H9 (cell line): ENCODE measurements at regions not wholly inside any gene's neighbourhood (a gene's known extent, or its start where the extent isn't known, plus 50 kb on each side); places are given as distances from the start of the nearest gene placed in this dataset.

Experiments
- DNase-seq: peaks from one replicate; pipeline ENCODE4 v3.0.0-alpha.2; 2017
- H2AFZ ChIP-seq: one replicate; pipeline ENCODE4 v1.6.1; 2013; ENCODE audit warnings: mild to moderate bottlenecking, low read length, control low read depth, moderate library complexity
- H2AK5ac ChIP-seq: 2 replicates; pipeline ENCODE4 v1.6.1; 2013; ENCODE audit warnings: low read length, control low read depth, mixed read lengths; ENCODE audit not compliant: insufficient read length
- H2BK120ac ChIP-seq: one replicate; pipeline ENCODE4 v1.6.1; 2013; ENCODE audit warnings: low read depth, mild to moderate bottlenecking, low read length, control low read depth, inconsistent platforms; ENCODE audit not compliant: poor library complexity, severe bottlenecking
- H2BK12ac ChIP-seq: 2 replicates; pipeline ENCODE4 v1.6.1; 2013; ENCODE audit warnings: low read length, control low read depth, mixed read lengths, low read depth; ENCODE audit not compliant: insufficient read length
- H2BK15ac ChIP-seq: 2 replicates; pipeline ENCODE4 v1.6.1; 2013; ENCODE audit warnings: low read depth, low read length, control low read depth
- H2BK20ac ChIP-seq: one replicate; pipeline ENCODE4 v1.6.1; 2013; ENCODE audit warnings: low read depth, mild to moderate bottlenecking, low read length, control low read depth, inconsistent platforms; ENCODE audit not compliant: poor library complexity, severe bottlenecking
- H2BK5ac ChIP-seq: 2 replicates; pipeline ENCODE4 v1.6.1; 2013; ENCODE audit warnings: low read length, control low read depth, mixed read lengths; ENCODE audit not compliant: insufficient read length
- H3K14ac ChIP-seq: 2 replicates; pipeline ENCODE4 v1.6.1; 2013; ENCODE audit warnings: low read length, control low read depth; ENCODE audit not compliant: insufficient read depth
- H3K18ac ChIP-seq: 2 replicates; pipeline ENCODE4 v1.6.1; 2013; ENCODE audit warnings: low read depth, mild to moderate bottlenecking, mixed read lengths, low read length, control low read depth; ENCODE audit not compliant: insufficient read length
- H3K23ac ChIP-seq: 2 replicates; pipeline ENCODE4 v1.6.1; 2013; ENCODE audit warnings: low read length, control low read depth, mixed read lengths, low read depth; ENCODE audit not compliant: insufficient read length
- H3K23me2 ChIP-seq: 2 replicates; pipeline ENCODE4 v1.6.1; 2013; ENCODE audit warnings: low read depth, mild to moderate bottlenecking, mixed read lengths, low read length, control low read depth; ENCODE audit not compliant: insufficient read length, poor library complexity, severe bottlenecking
- H3K27ac ChIP-seq: 2 replicates; pipeline ENCODE4 v1.5.1; 2013; ENCODE audit warnings: low read length, control low read depth, mixed read lengths, low read depth; ENCODE audit not compliant: insufficient read length
- H3K27me3 ChIP-seq: 2 replicates; pipeline ENCODE4 v1.6.1; 2013; ENCODE audit warnings: low read length, control low read depth, inconsistent platforms; ENCODE audit not compliant: insufficient read depth
- H3K4ac ChIP-seq: 2 replicates; pipeline ENCODE4 v1.6.1; 2013; ENCODE audit warnings: low read depth, mild to moderate bottlenecking, control low read depth, inconsistent platforms, low read length, moderate library complexity
- H3K4me1 ChIP-seq: 2 replicates; pipeline ENCODE4 v1.6.1; 2013; ENCODE audit warnings: low read length, control low read depth, inconsistent platforms; ENCODE audit not compliant: insufficient read depth
- H3K4me2 ChIP-seq: 2 replicates; pipeline ENCODE4 v1.6.1; 2013; ENCODE audit warnings: low read length, control low read depth, mixed read lengths; ENCODE audit not compliant: insufficient read length, insufficient read depth
- H3K56ac ChIP-seq: 2 replicates; pipeline ENCODE4 v1.6.1; 2013; ENCODE audit warnings: low read depth, mild to moderate bottlenecking, mixed read lengths, low read length, control low read depth; ENCODE audit not compliant: insufficient read length
- H3K79me1 ChIP-seq: 2 replicates; pipeline ENCODE4 v1.6.1; 2013; ENCODE audit warnings: low read depth, mild to moderate bottlenecking, moderate library complexity, low read length, control low read depth, inconsistent platforms; ENCODE audit not compliant: insufficient read depth, poor library complexity, severe bottlenecking
- H3K79me2 ChIP-seq: 2 replicates; pipeline ENCODE4 v1.6.1; 2013; ENCODE audit warnings: low read length, control low read depth, inconsistent platforms; ENCODE audit not compliant: insufficient read depth
- H3K9ac ChIP-seq: 2 replicates; pipeline ENCODE4 v1.6.1; 2013; ENCODE audit warnings: low read length, control low read depth, mixed read lengths; ENCODE audit not compliant: insufficient read length; ENCODE audit errors: extremely low read depth
- H3K9me3 ChIP-seq: one replicate; pipeline ENCODE4 v1.6.1; 2013; ENCODE audit warnings: low read depth, low read length, inconsistent platforms; ENCODE audit not compliant: control insufficient read depth
- H3T11ph ChIP-seq: one replicate; pipeline ENCODE4 v1.6.1; 2013; ENCODE audit warnings: mild to moderate bottlenecking, low read length, control low read depth, inconsistent platforms
- H4K20me1 ChIP-seq: one replicate; pipeline ENCODE4 v1.6.1; 2013; ENCODE audit not compliant: control insufficient read depth, insufficient read length, insufficient read depth
- H4K5ac ChIP-seq: 2 replicates; pipeline ENCODE4 v1.6.1; 2013; ENCODE audit warnings: low read depth, mild to moderate bottlenecking, mixed read lengths, low read length, control low read depth; ENCODE audit not compliant: insufficient read length
- H4K8ac ChIP-seq: replicated peaks from 2 replicates; pipeline ENCODE4 v1.6.1; 2013; ENCODE audit warnings: low read length, control low read depth, mixed read lengths, low read depth; ENCODE audit not compliant: insufficient read length
- H4K91ac ChIP-seq: 2 replicates; pipeline ENCODE4 v1.6.1; 2013; ENCODE audit warnings: low read depth, mild to moderate bottlenecking, moderate library complexity, mixed read lengths, low read length, control low read depth; ENCODE audit not compliant: insufficient read length
- H3K27ac Mint-ChIP-seq, 3 experiments: 2 replicates in 2 of 3; 3 replicates in 1 of 3; pipeline ENCODE4 v1.8.0; 2020 to 2021; ENCODE audit warnings: mixed read lengths in 3 of 3, mild to moderate bottlenecking in 1 of 3, moderate library complexity in 1 of 3
- H3K27me3 Mint-ChIP-seq: 2 replicates; pipeline ENCODE4 v1.8.0; 2021; ENCODE audit warnings: low read depth, mild to moderate bottlenecking, moderate library complexity, mixed read lengths
- H3K36me3 Mint-ChIP-seq, 3 experiments: 2 replicates in 2 of 3; 3 replicates in 1 of 3; pipeline ENCODE4 v1.8.0; 2020 to 2021; ENCODE audit warnings: low read depth in 3 of 3, mixed read lengths in 3 of 3; ENCODE audit not compliant: insufficient read depth in 1 of 3
- H3K4me1 Mint-ChIP-seq, 2 experiments: 2 replicates each; pipeline ENCODE4 v1.8.0; 2020; ENCODE audit warnings: mixed read lengths in 2 of 2
- H3K4me3 Mint-ChIP-seq, 2 experiments: 2 replicates in 1 of 2; 3 replicates in 1 of 2; pipeline ENCODE4 v1.8.0; 2020 to 2021; ENCODE audit warnings: mild to moderate bottlenecking in 2 of 2, mixed read lengths in 2 of 2, moderate library complexity in 1 of 2
- H3K9me3 Mint-ChIP-seq, 2 experiments: 2 replicates in 1 of 2; 3 replicates in 1 of 2; pipeline ENCODE4 v1.8.0; 2020; ENCODE audit warnings: mild to moderate bottlenecking in 2 of 2, mixed read lengths in 2 of 2, moderate library complexity in 1 of 2
- WGBS: extraction: QIAGEN DNeasy Blood & Tissue Kit; methylation state at CpG from one replicate; pipeline ENCODE4 v1.1.7; 2013; ENCODE audit warnings: missing lambda C conversion rate, low lambda C conversion rate, mixed read lengths; ENCODE audit not compliant: insufficient read length; ENCODE audit errors: extremely low coverage; 5-methylcytosine and 5-hydroxymethylcytosine counted together
- TF ChIP-seq, protein P1 (sequence below): fragments of 200-600 bp; sonication (generic); conservative IDR thresholded peaks from 3 replicates; pipeline ENCODE4 v1.8.0; 2021; ENCODE audit warnings: antibody characterized with exemption, mild to moderate bottlenecking

- no peak overlapping the region for H3T11ph ChIP-seq
- Mint-ChIP-seq H3K4me1 (peaks cover 3 to 9% of the 10 kb centered on the region in 2 experiments), H3K36me3 (peaks cover 0 to 1% (median 0%) of the 10 kb centered on the region in 3 experiments; a peak in 1 of 7 replicates), H3K27me3 (no peaks in the 10 kb centered on the region), H3K4me3 (no peak overlapping the region), H3K9me3 (no peaks in the 10 kb centered on the region; a peak in 1 of 5 replicates), H3K27ac (no peak overlapping the region)
- H2AK5ac ChIP-seq, result no peak overlapping the region
- H2BK120ac ChIP-seq, result no peak overlapping the region
- no CpG with 5 or more reads among the region's 1 CpG for WGBS
- no peaks in the 10 kb centered on the region for H3K79me1 ChIP-seq
- no peaks in the 10 kb centered on the region for H3K9me3 ChIP-seq
- no peak overlapping the region for H3K4me2 ChIP-seq
- H3K4ac ChIP-seq, result no peak overlapping the region
- H3K4me1 ChIP-seq, result no peaks in the 10 kb centered on the region
- no peak overlapping the region for H3K18ac ChIP-seq
- no peak overlapping the region for H4K91ac ChIP-seq
- no peak overlapping the region for H2BK5ac ChIP-seq
- H3K23me2 ChIP-seq, result no peaks in the 10 kb centered on the region
- no peak overlapping the region for H2AFZ ChIP-seq
- H4K20me1 ChIP-seq, result no peaks in the 10 kb centered on the region
- H3K14ac ChIP-seq, result no peak overlapping the region
- DNase-seq, result no peak
- no peak overlapping the region for H3K56ac ChIP-seq
- H3K79me2 ChIP-seq, result no peaks in the 10 kb centered on the region
- no peak overlapping the region for H4K5ac ChIP-seq
- no peak overlapping the region for H2BK12ac ChIP-seq
- no peak overlapping the region for H2BK20ac ChIP-seq
- TF ChIP-seq, protein P1, sequence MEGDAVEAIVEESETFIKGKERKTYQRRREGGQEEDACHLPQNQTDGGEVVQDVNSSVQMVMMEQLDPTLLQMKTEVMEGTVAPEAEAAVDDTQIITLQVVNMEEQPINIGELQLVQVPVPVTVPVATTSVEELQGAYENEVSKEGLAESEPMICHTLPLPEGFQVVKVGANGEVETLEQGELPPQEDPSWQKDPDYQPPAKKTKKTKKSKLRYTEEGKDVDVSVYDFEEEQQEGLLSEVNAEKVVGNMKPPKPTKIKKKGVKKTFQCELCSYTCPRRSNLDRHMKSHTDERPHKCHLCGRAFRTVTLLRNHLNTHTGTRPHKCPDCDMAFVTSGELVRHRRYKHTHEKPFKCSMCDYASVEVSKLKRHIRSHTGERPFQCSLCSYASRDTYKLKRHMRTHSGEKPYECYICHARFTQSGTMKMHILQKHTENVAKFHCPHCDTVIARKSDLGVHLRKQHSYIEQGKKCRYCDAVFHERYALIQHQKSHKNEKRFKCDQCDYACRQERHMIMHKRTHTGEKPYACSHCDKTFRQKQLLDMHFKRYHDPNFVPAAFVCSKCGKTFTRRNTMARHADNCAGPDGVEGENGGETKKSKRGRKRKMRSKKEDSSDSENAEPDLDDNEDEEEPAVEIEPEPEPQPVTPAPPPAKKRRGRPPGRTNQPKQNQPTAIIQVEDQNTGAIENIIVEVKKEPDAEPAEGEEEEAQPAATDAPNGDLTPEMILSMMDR, result no peak
- H2BK15ac ChIP-seq, result no peak overlapping the region
- H3K27ac ChIP-seq, result no peak overlapping the region
- H3K9ac ChIP-seq, result no peak overlapping the region
- no peaks in the 10 kb centered on the region for H3K27me3 ChIP-seq
- no peak overlapping the region for H3K23ac ChIP-seq
- H4K8ac ChIP-seq, result no peak overlapping the region
These were observed 106.7 kb upstream of the ROBO2 start for GRCh38 chr3:76933245-76933644.
